GM12892 (cell line): ENCODE measurements at regions not wholly inside any gene's neighbourhood (a gene's known extent, or its start where the extent isn't known, plus 50 kb on each side); places are given as distances from the start of the nearest gene placed in this dataset.
"Not testable (repeated sequence)": the region's sequence is repeated elsewhere in the genome, so short reads cannot be mapped to it uniquely, and the experiment has no call there.

Experiments
- POLR2A ChIP-seq: IDR thresholded peaks from 2 replicates; pipeline ENCODE4 v1.6.1; 2011; ENCODE audit warnings: low read depth, low read length, control low read depth
- POLR2AphosphoS5 ChIP-seq: IDR thresholded peaks from 2 replicates; pipeline ENCODE4 v1.6.1; 2011; ENCODE audit warnings: low read depth, low read length, control low read depth

DNA sequence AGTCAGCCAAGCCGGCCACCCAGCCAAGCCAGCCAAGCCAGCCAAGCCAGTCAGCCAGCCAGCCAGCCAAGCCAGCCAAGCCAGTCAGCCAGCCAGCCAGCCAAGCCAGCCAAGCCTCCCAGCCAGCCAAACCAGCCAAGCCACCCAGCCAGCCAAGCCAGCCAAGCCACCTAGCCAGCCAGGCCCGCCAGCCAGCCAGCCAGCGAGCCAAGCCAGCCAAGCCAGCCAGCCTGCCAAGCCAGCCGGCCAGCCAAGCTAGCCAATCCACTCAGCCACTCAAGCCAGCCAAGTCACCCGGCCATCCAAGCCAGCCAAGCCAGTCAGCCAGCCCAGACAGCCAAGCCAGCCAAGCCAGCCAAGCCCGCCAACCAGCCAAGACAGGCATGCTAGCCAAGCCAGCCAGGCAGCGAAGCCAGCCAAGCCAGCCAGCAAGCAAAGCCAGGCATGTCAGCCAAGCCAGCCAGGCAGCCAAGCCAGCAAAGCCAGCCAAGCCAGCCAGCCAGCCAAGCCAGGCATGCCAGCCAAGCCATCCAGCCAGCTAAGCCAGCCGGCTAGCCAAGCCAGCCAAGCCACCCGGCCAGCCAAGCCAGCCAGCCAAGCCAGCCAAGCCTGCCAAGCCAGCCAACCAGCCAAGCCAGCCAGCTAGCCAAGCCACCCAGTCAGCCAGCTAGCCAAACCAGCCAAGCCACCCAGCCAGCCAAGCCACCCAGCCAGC, 351.2 kb upstream of the PLGLB2 start:
- TF ChIP-seq POLR2AphosphoS5, POLR2A: not testable (repeated sequence)
